ENCODE measurements at regions not wholly inside any gene's neighbourhood (a gene's known extent, or its start where the extent isn't known, plus 50 kb on each side); places are given as distances from the start of the nearest gene placed in this dataset.

DNA sequence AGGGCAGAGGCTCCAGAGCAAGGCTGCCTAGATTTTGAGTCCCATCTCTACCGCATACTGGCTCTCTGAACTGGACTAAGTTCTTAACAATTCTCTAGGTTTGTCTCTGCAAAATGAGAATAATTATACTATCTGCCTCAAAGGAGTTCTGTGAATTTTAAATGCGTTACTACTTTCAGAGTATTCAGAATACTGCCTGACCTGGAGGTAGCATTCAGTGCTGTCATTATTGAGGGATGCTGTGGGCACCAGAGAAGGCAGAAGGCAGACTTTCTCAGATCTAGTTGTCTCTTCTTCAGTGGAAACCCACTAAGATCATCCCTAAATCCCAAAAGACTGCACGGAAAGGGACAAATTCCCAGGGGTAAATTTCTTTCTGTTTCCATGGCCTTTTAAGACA, 147.4 kb upstream of the RORA start:
- H3K9me1 ChIP-seq (ENCODE audit: control insufficient read depth, insufficient read depth, low read length), result no peaks in the 10 kb centered on the region
- BruUV-seq (replicated peaks), result no TSS peak
- TF ChIP-seq ZNF274 (IDR thresholded peaks at IDR 0.05; ENCODE audit: borderline replicate concordance, low read depth, low read length) (no peak), ZNF165 (CRISPR knock-in tag; IDR thresholded peaks at IDR 0.05; ENCODE audit: borderline replicate concordance) (no peak), MTF1 (CRISPR knock-in tag; IDR thresholded peaks at IDR 0.05; ENCODE audit: borderline replicate concordance) (no peak), CEBPG (CRISPR knock-in tag; IDR thresholded peaks at IDR 0.05) (no peak), CEBPG (tag; conservative IDR thresholded peaks at IDR 0.05 in 1 of 2, IDR thresholded peaks at IDR 0.05 in 1 of 2) (no peak), CBX2 (IDR thresholded peaks at IDR 0.05; ENCODE audit: insufficient read depth, low read length, poor library complexity, severe bottlenecking) (no peak)
- CTCF ChIA-PET (ENCODE audit: low intra/inter-chr PET ratio), result no interaction called here
- H4K20me1 ChIP-seq (replicated peaks; ENCODE audit: control insufficient read depth, insufficient read depth, low read length), result no peaks in the 10 kb centered on the region
- no peak overlapping the region for H3K27ac ChIP-seq (ENCODE audit: extremely low read depth, low read depth, low read length)
- FAIRE-seq (no peak), DNase-seq (ENCODE audit: extremely low read depth in 1 of 4, low spot score in 3 of 4) (no peak), ATAC-seq (no peak)
- intact Hi-C loops (cut with micrococcal nuclease) (no loop called here), in situ Hi-C loops (cut with MboI) (no loop called here)
- no peak overlapping the region for H3K4me3 ChIP-seq
- POLR2A ChIA-PET, result no interaction called here
- H3K4me2 ChIP-seq (ENCODE audit: insufficient read depth, low read length), result no peak overlapping the region
- no peaks in the 10 kb centered on the region; the same call in 1 of the 2 replicates for H3K9me3 ChIP-seq (replicated peaks; ENCODE audit: control insufficient read depth, insufficient read depth, low read depth, low read length)
- H2AFZ ChIP-seq (ENCODE audit: low read depth, low read length), result no peak overlapping the region
- H3K9ac ChIP-seq (ENCODE audit: insufficient read depth in 1 of 2, low read depth in 2 of 2, low read length in 2 of 2), result no peak overlapping the region
- no peaks in the 10 kb centered on the region for H3K79me2 ChIP-seq (ENCODE audit: control insufficient read depth, insufficient read depth, low read length)
- H3K27me3 ChIP-seq (ENCODE audit: control insufficient read depth in 2 of 2, insufficient read depth in 2 of 2, low read length in 2 of 2), result peaks cover 0 to 5% of the 10 kb centered on the region in 2 experiments; a peak in 1 of 5 replicates
- 0% methylated on average over 3 of the region's 3 CpGs for WGBS (ENCODE audit: insufficient coverage, low coverage, missing lambda C conversion rate)
- H3K4me1 ChIP-seq (replicated peaks in 1 of 2; ENCODE audit: control insufficient read depth in 2 of 2, insufficient read depth in 2 of 2, low read length in 2 of 2), result no peaks in the 10 kb centered on the region
- H3K36me3 ChIP-seq (ENCODE audit: control insufficient read depth, insufficient read depth, low read length), result no peaks in the 10 kb centered on the region

DNA sequence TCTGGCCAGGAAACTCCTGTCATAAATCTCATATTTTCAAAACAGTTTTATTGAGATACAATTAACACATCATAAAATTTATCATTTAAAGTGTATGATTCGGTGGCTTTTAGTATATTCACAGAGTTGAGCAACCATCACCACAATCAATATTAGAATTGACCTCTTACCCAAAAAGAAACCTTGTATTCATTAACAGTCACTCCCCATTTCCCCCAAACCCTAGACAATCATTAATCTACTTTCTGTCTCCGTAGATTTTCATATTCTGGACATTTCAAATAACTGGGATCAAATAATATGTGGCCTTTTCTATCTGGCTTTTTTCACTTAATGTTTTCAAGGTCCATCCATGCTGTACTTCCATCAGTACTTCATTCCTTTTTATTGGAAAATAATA, 145.7 kb upstream of the RORA start:
- FAIRE-seq, result no peak
- intact Hi-C loops (cut with micrococcal nuclease), result no loop called here
- no peak for TF ChIP-seq KDM1A (IDR thresholded peaks at IDR 0.05)
- TF ChIP-seq, protein P1, sequence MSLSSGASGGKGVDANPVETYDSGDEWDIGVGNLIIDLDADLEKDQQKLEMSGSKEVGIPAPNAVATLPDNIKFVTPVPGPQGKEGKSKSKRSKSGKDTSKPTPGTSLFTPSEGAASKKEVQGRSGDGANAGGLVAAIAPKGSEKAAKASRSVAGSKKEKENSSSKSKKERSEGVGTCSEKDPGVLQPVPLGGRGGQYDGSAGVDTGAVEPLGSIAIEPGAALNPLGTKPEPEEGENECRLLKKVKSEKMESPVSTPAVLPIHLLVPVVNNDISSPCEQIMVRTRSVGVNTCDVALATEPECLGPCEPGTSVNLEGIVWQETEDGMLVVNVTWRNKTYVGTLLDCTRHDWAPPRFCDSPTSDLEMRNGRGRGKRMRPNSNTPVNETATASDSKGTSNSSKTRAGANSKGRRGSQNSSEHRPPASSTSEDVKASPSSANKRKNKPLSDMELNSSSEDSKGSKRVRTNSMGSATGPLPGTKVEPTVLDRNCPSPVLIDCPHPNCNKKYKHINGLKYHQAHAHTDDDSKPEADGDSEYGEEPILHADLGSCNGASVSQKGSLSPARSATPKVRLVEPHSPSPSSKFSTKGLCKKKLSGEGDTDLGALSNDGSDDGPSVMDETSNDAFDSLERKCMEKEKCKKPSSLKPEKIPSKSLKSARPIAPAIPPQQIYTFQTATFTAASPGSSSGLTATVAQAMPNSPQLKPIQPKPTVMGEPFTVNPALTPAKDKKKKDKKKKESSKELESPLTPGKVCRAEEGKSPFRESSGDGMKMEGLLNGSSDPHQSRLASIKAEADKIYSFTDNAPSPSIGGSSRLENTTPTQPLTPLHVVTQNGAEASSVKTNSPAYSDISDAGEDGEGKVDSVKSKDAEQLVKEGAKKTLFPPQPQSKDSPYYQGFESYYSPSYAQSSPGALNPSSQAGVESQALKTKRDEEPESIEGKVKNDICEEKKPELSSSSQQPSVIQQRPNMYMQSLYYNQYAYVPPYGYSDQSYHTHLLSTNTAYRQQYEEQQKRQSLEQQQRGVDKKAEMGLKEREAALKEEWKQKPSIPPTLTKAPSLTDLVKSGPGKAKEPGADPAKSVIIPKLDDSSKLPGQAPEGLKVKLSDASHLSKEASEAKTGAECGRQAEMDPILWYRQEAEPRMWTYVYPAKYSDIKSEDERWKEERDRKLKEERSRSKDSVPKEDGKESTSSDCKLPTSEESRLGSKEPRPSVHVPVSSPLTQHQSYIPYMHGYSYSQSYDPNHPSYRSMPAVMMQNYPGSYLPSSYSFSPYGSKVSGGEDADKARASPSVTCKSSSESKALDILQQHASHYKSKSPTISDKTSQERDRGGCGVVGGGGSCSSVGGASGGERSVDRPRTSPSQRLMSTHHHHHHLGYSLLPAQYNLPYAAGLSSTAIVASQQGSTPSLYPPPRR (CRISPR knock-in tag; IDR thresholded peaks at IDR 0.05; ENCODE audit: borderline replicate concordance), result no peak
- TF ChIP-seq GABPA (tag; conservative IDR thresholded peaks at IDR 0.05; ENCODE audit: low read depth), result no peak
- TF ChIP-seq POLR2H (tag; IDR thresholded peaks at IDR 0.05; ENCODE audit: low read depth), result no peak
- TF ChIP-seq, protein P2, sequence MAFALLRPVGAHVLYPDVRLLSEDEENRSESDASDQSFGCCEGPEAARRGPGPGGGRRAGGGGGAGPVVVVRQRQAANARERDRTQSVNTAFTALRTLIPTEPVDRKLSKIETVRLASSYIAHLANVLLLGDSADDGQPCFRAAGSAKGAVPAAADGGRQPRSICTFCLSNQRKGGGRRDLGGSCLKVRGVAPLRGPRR (CRISPR knock-in tag; IDR thresholded peaks at IDR 0.05), result no peak
- no peak for TF ChIP-seq ZNF79 (CRISPR knock-in tag; IDR thresholded peaks at IDR 0.05; ENCODE audit: low read depth)

More for the DNA sequence above, 145.7 kb upstream of the RORA start:
- Histone ChIP-seq H3K4me3 (no peak overlapping the region), H3K9me1 (ENCODE audit: control insufficient read depth, insufficient read depth, low read length) (no peaks in the 10 kb centered on the region), H3K36me3 (ENCODE audit: control insufficient read depth, insufficient read depth, low read length) (no peaks in the 10 kb centered on the region), H3K79me2 (ENCODE audit: control insufficient read depth, insufficient read depth, low read length) (no peaks in the 10 kb centered on the region), H3K4me2 (ENCODE audit: insufficient read depth, low read length) (no peak overlapping the region), H3K27me3 (ENCODE audit: control insufficient read depth in 2 of 2, insufficient read depth in 2 of 2, low read length in 2 of 2) (peaks cover 0 to 5% of the 10 kb centered on the region in 2 experiments; a peak in 1 of 5 replicates), H4K20me1 (replicated peaks; ENCODE audit: control insufficient read depth, insufficient read depth, low read length) (no peaks in the 10 kb centered on the region), H3K9ac (ENCODE audit: insufficient read depth in 1 of 2, low read depth in 2 of 2, low read length in 2 of 2) (no peak overlapping the region), H3K9me3 (replicated peaks; ENCODE audit: control insufficient read depth, insufficient read depth, low read depth, low read length) (no peaks in the 10 kb centered on the region; the same call in 1 of the 2 replicates), H3K4me1 (replicated peaks in 1 of 2; ENCODE audit: control insufficient read depth in 2 of 2, insufficient read depth in 2 of 2, low read length in 2 of 2) (no peaks in the 10 kb centered on the region), H2AFZ (ENCODE audit: low read depth, low read length) (no peak overlapping the region), H3K27ac (ENCODE audit: extremely low read depth, low read depth, low read length) (no peak overlapping the region)
- ChIA-PET CTCF (ENCODE audit: low intra/inter-chr PET ratio) (no interaction called here), POLR2A (no interaction called here)
- ATAC-seq (no peak), DNase-seq (ENCODE audit: extremely low read depth in 1 of 4, low spot score in 3 of 4) (no peak)
- in situ Hi-C loops (cut with MboI), result no loop called here
- BruUV-seq (replicated peaks), result no TSS peak
- 0% methylated on average over 2 of the region's 2 CpGs for WGBS (ENCODE audit: insufficient coverage, low coverage, missing lambda C conversion rate)

Measured in K562 (cell line).